H9 (cell line): ENCODE measurements at regions not wholly inside any gene's neighbourhood (a gene's known extent, or its start where the extent isn't known, plus 50 kb on each side); places are given as distances from the start of the nearest gene placed in this dataset.

Source experiments
- DNase-seq: peaks from one replicate; pipeline ENCODE4 v3.0.0-alpha.2; 2017
- H2AFZ ChIP-seq: one replicate; pipeline ENCODE4 v1.6.1; 2013; ENCODE audit warnings: mild to moderate bottlenecking, low read length, control low read depth, moderate library complexity
- H2AK5ac ChIP-seq: 2 replicates; pipeline ENCODE4 v1.6.1; 2013; ENCODE audit warnings: low read length, control low read depth, mixed read lengths; ENCODE audit not compliant: insufficient read length
- H2BK120ac ChIP-seq: one replicate; pipeline ENCODE4 v1.6.1; 2013; ENCODE audit warnings: low read depth, mild to moderate bottlenecking, low read length, control low read depth, inconsistent platforms; ENCODE audit not compliant: poor library complexity, severe bottlenecking
- H2BK12ac ChIP-seq: 2 replicates; pipeline ENCODE4 v1.6.1; 2013; ENCODE audit warnings: low read length, control low read depth, mixed read lengths, low read depth; ENCODE audit not compliant: insufficient read length
- H2BK15ac ChIP-seq: 2 replicates; pipeline ENCODE4 v1.6.1; 2013; ENCODE audit warnings: low read depth, low read length, control low read depth
- H2BK20ac ChIP-seq: one replicate; pipeline ENCODE4 v1.6.1; 2013; ENCODE audit warnings: low read depth, mild to moderate bottlenecking, low read length, control low read depth, inconsistent platforms; ENCODE audit not compliant: poor library complexity, severe bottlenecking
- H2BK5ac ChIP-seq: 2 replicates; pipeline ENCODE4 v1.6.1; 2013; ENCODE audit warnings: low read length, control low read depth, mixed read lengths; ENCODE audit not compliant: insufficient read length
- H3K14ac ChIP-seq: 2 replicates; pipeline ENCODE4 v1.6.1; 2013; ENCODE audit warnings: low read length, control low read depth; ENCODE audit not compliant: insufficient read depth
- H3K18ac ChIP-seq: 2 replicates; pipeline ENCODE4 v1.6.1; 2013; ENCODE audit warnings: low read depth, mild to moderate bottlenecking, mixed read lengths, low read length, control low read depth; ENCODE audit not compliant: insufficient read length
- H3K23ac ChIP-seq: 2 replicates; pipeline ENCODE4 v1.6.1; 2013; ENCODE audit warnings: low read length, control low read depth, mixed read lengths, low read depth; ENCODE audit not compliant: insufficient read length
- H3K23me2 ChIP-seq: 2 replicates; pipeline ENCODE4 v1.6.1; 2013; ENCODE audit warnings: low read depth, mild to moderate bottlenecking, mixed read lengths, low read length, control low read depth; ENCODE audit not compliant: insufficient read length, poor library complexity, severe bottlenecking
- H3K27ac ChIP-seq: 2 replicates; pipeline ENCODE4 v1.5.1; 2013; ENCODE audit warnings: low read length, control low read depth, mixed read lengths, low read depth; ENCODE audit not compliant: insufficient read length
- H3K27me3 ChIP-seq: 2 replicates; pipeline ENCODE4 v1.6.1; 2013; ENCODE audit warnings: low read length, control low read depth, inconsistent platforms; ENCODE audit not compliant: insufficient read depth
- H3K4ac ChIP-seq: 2 replicates; pipeline ENCODE4 v1.6.1; 2013; ENCODE audit warnings: low read depth, mild to moderate bottlenecking, control low read depth, inconsistent platforms, low read length, moderate library complexity
- H3K4me1 ChIP-seq: 2 replicates; pipeline ENCODE4 v1.6.1; 2013; ENCODE audit warnings: low read length, control low read depth, inconsistent platforms; ENCODE audit not compliant: insufficient read depth
- H3K4me2 ChIP-seq: 2 replicates; pipeline ENCODE4 v1.6.1; 2013; ENCODE audit warnings: low read length, control low read depth, mixed read lengths; ENCODE audit not compliant: insufficient read length, insufficient read depth
- H3K56ac ChIP-seq: 2 replicates; pipeline ENCODE4 v1.6.1; 2013; ENCODE audit warnings: low read depth, mild to moderate bottlenecking, mixed read lengths, low read length, control low read depth; ENCODE audit not compliant: insufficient read length
- H3K79me1 ChIP-seq: 2 replicates; pipeline ENCODE4 v1.6.1; 2013; ENCODE audit warnings: low read depth, mild to moderate bottlenecking, moderate library complexity, low read length, control low read depth, inconsistent platforms; ENCODE audit not compliant: insufficient read depth, poor library complexity, severe bottlenecking
- H3K79me2 ChIP-seq: 2 replicates; pipeline ENCODE4 v1.6.1; 2013; ENCODE audit warnings: low read length, control low read depth, inconsistent platforms; ENCODE audit not compliant: insufficient read depth
- H3K9ac ChIP-seq: 2 replicates; pipeline ENCODE4 v1.6.1; 2013; ENCODE audit warnings: low read length, control low read depth, mixed read lengths; ENCODE audit not compliant: insufficient read length; ENCODE audit errors: extremely low read depth
- H3K9me3 ChIP-seq: one replicate; pipeline ENCODE4 v1.6.1; 2013; ENCODE audit warnings: low read depth, low read length, inconsistent platforms; ENCODE audit not compliant: control insufficient read depth
- H3T11ph ChIP-seq: one replicate; pipeline ENCODE4 v1.6.1; 2013; ENCODE audit warnings: mild to moderate bottlenecking, low read length, control low read depth, inconsistent platforms
- H4K20me1 ChIP-seq: one replicate; pipeline ENCODE4 v1.6.1; 2013; ENCODE audit not compliant: control insufficient read depth, insufficient read length, insufficient read depth
- H4K5ac ChIP-seq: 2 replicates; pipeline ENCODE4 v1.6.1; 2013; ENCODE audit warnings: low read depth, mild to moderate bottlenecking, mixed read lengths, low read length, control low read depth; ENCODE audit not compliant: insufficient read length
- H4K8ac ChIP-seq: replicated peaks from 2 replicates; pipeline ENCODE4 v1.6.1; 2013; ENCODE audit warnings: low read length, control low read depth, mixed read lengths, low read depth; ENCODE audit not compliant: insufficient read length
- H4K91ac ChIP-seq: 2 replicates; pipeline ENCODE4 v1.6.1; 2013; ENCODE audit warnings: low read depth, mild to moderate bottlenecking, moderate library complexity, mixed read lengths, low read length, control low read depth; ENCODE audit not compliant: insufficient read length
- H3K27ac Mint-ChIP-seq, 3 experiments: 2 replicates in 2 of 3; 3 replicates in 1 of 3; pipeline ENCODE4 v1.8.0; 2020 to 2021; ENCODE audit warnings: mixed read lengths in 3 of 3, mild to moderate bottlenecking in 1 of 3, moderate library complexity in 1 of 3
- H3K27me3 Mint-ChIP-seq: 2 replicates; pipeline ENCODE4 v1.8.0; 2021; ENCODE audit warnings: low read depth, mild to moderate bottlenecking, moderate library complexity, mixed read lengths
- H3K36me3 Mint-ChIP-seq, 3 experiments: 2 replicates in 2 of 3; 3 replicates in 1 of 3; pipeline ENCODE4 v1.8.0; 2020 to 2021; ENCODE audit warnings: low read depth in 3 of 3, mixed read lengths in 3 of 3; ENCODE audit not compliant: insufficient read depth in 1 of 3
- H3K4me1 Mint-ChIP-seq, 2 experiments: 2 replicates each; pipeline ENCODE4 v1.8.0; 2020; ENCODE audit warnings: mixed read lengths in 2 of 2
- H3K4me3 Mint-ChIP-seq, 2 experiments: 2 replicates in 1 of 2; 3 replicates in 1 of 2; pipeline ENCODE4 v1.8.0; 2020 to 2021; ENCODE audit warnings: mild to moderate bottlenecking in 2 of 2, mixed read lengths in 2 of 2, moderate library complexity in 1 of 2
- H3K9me3 Mint-ChIP-seq, 2 experiments: 2 replicates in 1 of 2; 3 replicates in 1 of 2; pipeline ENCODE4 v1.8.0; 2020; ENCODE audit warnings: mild to moderate bottlenecking in 2 of 2, mixed read lengths in 2 of 2, moderate library complexity in 1 of 2
- WGBS: extraction: QIAGEN DNeasy Blood & Tissue Kit; methylation state at CpG from one replicate; pipeline ENCODE4 v1.1.7; 2013; ENCODE audit warnings: missing lambda C conversion rate, low lambda C conversion rate, mixed read lengths; ENCODE audit not compliant: insufficient read length; ENCODE audit errors: extremely low coverage; 5-methylcytosine and 5-hydroxymethylcytosine counted together
- TF ChIP-seq, protein P1 (sequence below): fragments of 200-600 bp; sonication (generic); conservative IDR thresholded peaks from 3 replicates; pipeline ENCODE4 v1.8.0; 2021; ENCODE audit warnings: antibody characterized with exemption, mild to moderate bottlenecking

DNA sequence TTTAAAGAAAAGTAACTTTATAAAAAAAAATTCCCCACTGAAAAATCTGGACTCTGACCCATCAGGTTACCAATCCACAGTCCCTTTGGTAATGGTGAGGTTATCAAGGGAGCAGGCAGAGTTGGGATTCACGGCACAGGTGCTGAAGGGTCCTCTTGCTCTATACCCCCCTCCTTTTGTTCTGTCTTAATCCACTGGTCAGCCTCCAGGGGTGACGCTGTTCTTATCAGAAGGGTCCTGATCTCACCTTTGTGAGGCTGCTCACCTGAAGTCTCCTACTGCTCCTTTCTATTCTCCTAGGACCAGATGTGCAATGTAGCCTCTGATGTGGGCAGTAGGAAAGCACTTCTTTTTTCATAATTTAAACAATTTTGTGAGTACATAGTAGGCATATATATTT, 80.6 kb upstream of the E2F8 start:
- DNase-seq = no peak
- H3K4me1 Mint-ChIP-seq = no peaks in the 10 kb centered on the region
- no peak overlapping the region for H3K14ac ChIP-seq
- no peak overlapping the region for H3K27ac ChIP-seq
- H3K27ac Mint-ChIP-seq = no peak overlapping the region
- no peak overlapping the region for H3K56ac ChIP-seq
- no peak overlapping the region for H3K4me3 Mint-ChIP-seq
- H2BK20ac ChIP-seq = no peak overlapping the region
- H3K79me1 ChIP-seq = no peaks in the 10 kb centered on the region
- no CpG with 5 or more reads among the region's 2 CpGs for WGBS
- H2AK5ac ChIP-seq = no peak overlapping the region
- H3K9ac ChIP-seq = no peak overlapping the region
- H4K20me1 ChIP-seq = no peaks in the 10 kb centered on the region
- H3K36me3 Mint-ChIP-seq = no peaks in the 10 kb centered on the region
- H3K79me2 ChIP-seq = no peaks in the 10 kb centered on the region
- H2BK15ac ChIP-seq = no peak overlapping the region
- peaks cover 12% of the 10 kb centered on the region for H3K27me3 Mint-ChIP-seq
- no peak overlapping the region for H4K8ac ChIP-seq
- H2AFZ ChIP-seq = no peak overlapping the region
- H2BK120ac ChIP-seq = no peak overlapping the region
- H3K9me3 Mint-ChIP-seq = peaks cover 0 to 3% of the 10 kb centered on the region in 2 experiments; a peak in 1 of 5 replicates
- no peak overlapping the region for H3T11ph ChIP-seq
- no peaks in the 10 kb centered on the region for H3K27me3 ChIP-seq
- H3K4ac ChIP-seq = no peak overlapping the region
- no peak overlapping the region for H2BK12ac ChIP-seq
- H2BK5ac ChIP-seq = no peak overlapping the region
- H3K9me3 ChIP-seq = no peaks in the 10 kb centered on the region
- no peak overlapping the region for H4K5ac ChIP-seq
- H3K18ac ChIP-seq = no peak overlapping the region
- H3K23ac ChIP-seq = no peak overlapping the region
- no peaks in the 10 kb centered on the region for H3K23me2 ChIP-seq
- no peak overlapping the region for H3K4me2 ChIP-seq
- H3K4me1 ChIP-seq = no peaks in the 10 kb centered on the region
- H4K91ac ChIP-seq = no peak overlapping the region
- TF ChIP-seq, protein P1, sequence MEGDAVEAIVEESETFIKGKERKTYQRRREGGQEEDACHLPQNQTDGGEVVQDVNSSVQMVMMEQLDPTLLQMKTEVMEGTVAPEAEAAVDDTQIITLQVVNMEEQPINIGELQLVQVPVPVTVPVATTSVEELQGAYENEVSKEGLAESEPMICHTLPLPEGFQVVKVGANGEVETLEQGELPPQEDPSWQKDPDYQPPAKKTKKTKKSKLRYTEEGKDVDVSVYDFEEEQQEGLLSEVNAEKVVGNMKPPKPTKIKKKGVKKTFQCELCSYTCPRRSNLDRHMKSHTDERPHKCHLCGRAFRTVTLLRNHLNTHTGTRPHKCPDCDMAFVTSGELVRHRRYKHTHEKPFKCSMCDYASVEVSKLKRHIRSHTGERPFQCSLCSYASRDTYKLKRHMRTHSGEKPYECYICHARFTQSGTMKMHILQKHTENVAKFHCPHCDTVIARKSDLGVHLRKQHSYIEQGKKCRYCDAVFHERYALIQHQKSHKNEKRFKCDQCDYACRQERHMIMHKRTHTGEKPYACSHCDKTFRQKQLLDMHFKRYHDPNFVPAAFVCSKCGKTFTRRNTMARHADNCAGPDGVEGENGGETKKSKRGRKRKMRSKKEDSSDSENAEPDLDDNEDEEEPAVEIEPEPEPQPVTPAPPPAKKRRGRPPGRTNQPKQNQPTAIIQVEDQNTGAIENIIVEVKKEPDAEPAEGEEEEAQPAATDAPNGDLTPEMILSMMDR = no peak
